ENCODE measurements at regions not wholly inside any gene's neighbourhood (a gene's known extent, or its start where the extent isn't known, plus 50 kb on each side); places are given as distances from the start of the nearest gene placed in this dataset.

GRCh38 chr18:6509417-6509816 is 94.7 kb upstream of the L3MBTL4 start:
- Mint-ChIP-seq H3K4me3 (no peak overlapping the region), H3K27ac (no peak overlapping the region), H3K36me3 (no peaks in the 10 kb centered on the region), H3K27me3 (ENCODE audit: low read depth) (no peaks in the 10 kb centered on the region), H3K4me1 (peaks cover 18% of the 10 kb centered on the region), H3K9me3 (peaks cover 8% of the 10 kb centered on the region)
- ATAC-seq (no peak; the same call in 1 of the 2 replicates), DNase-seq (ENCODE audit: low spot score) (no peak)
- TF ChIP-seq ZBTB43 (CRISPR knock-in tag; IDR thresholded peaks at IDR 0.05), result no peak
- no peak for TF ChIP-seq CREB1 (CRISPR knock-in tag; IDR thresholded peaks at IDR 0.05)
- TF ChIP-seq ATF3 (CRISPR knock-in tag; conservative IDR thresholded peaks at IDR 0.05), result no peak
- no peak for TF ChIP-seq ZNF512 (CRISPR knock-in tag; IDR thresholded peaks at IDR 0.05; ENCODE audit: borderline replicate concordance)
- TF ChIP-seq E2F1 (CRISPR knock-in tag; IDR thresholded peaks at IDR 0.05), result no peak
- TF ChIP-seq ESRRA (CRISPR knock-in tag; IDR thresholded peaks at IDR 0.05; ENCODE audit: borderline replicate concordance), result no peak
- TF ChIP-seq ZNF396 (CRISPR knock-in tag; IDR thresholded peaks at IDR 0.05; ENCODE audit: borderline replicate concordance), result no peak
- no peak for TF ChIP-seq NR2C2 (CRISPR knock-in tag; IDR thresholded peaks at IDR 0.05)
- TF ChIP-seq MYBL2 (CRISPR knock-in tag; IDR thresholded peaks at IDR 0.05), result no peak
- POLR2A ChIA-PET, result no interaction called here
- CTCF ChIA-PET, result interaction anchor here (1.0 kb wide), 1 partner anchor 12 kb away, joined by 4 read pairs; no protein-coding TSS in a partner anchor

GRCh38 chr18:6509832-6510231 is 95.1 kb upstream of the L3MBTL4 start:
- peaks cover 18% of the 10 kb centered on the region for H3K4me1 Mint-ChIP-seq
- no peaks in the 10 kb centered on the region for H3K27me3 Mint-ChIP-seq (ENCODE audit: low read depth)
- H3K9me3 Mint-ChIP-seq, result peaks cover 10% of the 10 kb centered on the region
- no peak overlapping the region for H3K4me3 Mint-ChIP-seq
- CTCF ChIA-PET, result interaction anchor here (1.0 kb wide), 1 partner anchor 12 kb away, joined by 4 read pairs; no protein-coding TSS in a partner anchor
- TF ChIP-seq ZNF219 (CRISPR knock-in tag; IDR thresholded peaks at IDR 0.05; ENCODE audit: borderline replicate concordance), result no peak
- TF ChIP-seq NFATC4 (CRISPR knock-in tag; IDR thresholded peaks at IDR 0.05), result no peak
- no peak for TF ChIP-seq ZNF425 (CRISPR knock-in tag; conservative IDR thresholded peaks at IDR 0.05)
- TF ChIP-seq IRF2 (CRISPR knock-in tag; IDR thresholded peaks at IDR 0.05; ENCODE audit: borderline replicate concordance, low read depth), result no peak
- TF ChIP-seq FOXJ3 (CRISPR knock-in tag; IDR thresholded peaks at IDR 0.05; ENCODE audit: borderline replicate concordance), result no peak
- POLR2A ChIA-PET, result no interaction called here
- H3K27ac Mint-ChIP-seq, result no peak overlapping the region
- no peak for DNase-seq (ENCODE audit: low spot score)
- H3K36me3 Mint-ChIP-seq, result no peaks in the 10 kb centered on the region
- no peak for ATAC-seq

- H3K27ac Mint-ChIP-seq, result no peak overlapping the region
- H3K27me3 Mint-ChIP-seq (ENCODE audit: low read depth), result no peaks in the 10 kb centered on the region
- DNase-seq (ENCODE audit: low spot score) (no peak), ATAC-seq (no peak)
- H3K4me1 Mint-ChIP-seq, result 0 out of 2 replicates have a peak, but pooled peaks cover 2% of the 10 kb centered on the region
- H3K36me3 Mint-ChIP-seq, result no peaks in the 10 kb centered on the region; the same call in 1 of the 2 replicates
- POLR2A ChIA-PET, result no interaction called here
- H3K9me3 Mint-ChIP-seq, result peaks cover 31% of the 10 kb centered on the region
- CTCF ChIA-PET, result interaction anchor here (0.8 to 3.0 kb wide), 19 partner anchors 14 to 653 kb away, joined by 3 to 18 read pairs (median 5); partner anchors contain the start of gene L3MBTL4
- H3K4me3 Mint-ChIP-seq, result no peak overlapping the region
- TF ChIP-seq TP53 (CRISPR knock-in tag; IDR thresholded peaks at IDR 0.05) (no peak), ZNF317 (CRISPR knock-in tag; IDR thresholded peaks at IDR 0.05; ENCODE audit: borderline replicate concordance, low read depth) (peak; percentile 46; the same call in 1 of the 2 replicates)
These were observed 106.2 kb upstream of the L3MBTL4 start for GRCh38 chr18:6520901-6521300.
